SU-DHL-6 (cell line): ENCODE measurements at regions not wholly inside any gene's neighbourhood (a gene's known extent, or its start where the extent isn't known, plus 50 kb on each side); places are given as distances from the start of the nearest gene placed in this dataset.

Experiments used
- H2AFZ ChIP-seq: fragments of 200-600 bp; sonication (generic); 2 replicates; pipeline ENCODE4 v1.6.1; 2014; ENCODE audit warnings: low read depth, mild to moderate bottlenecking, moderate library complexity, mixed read lengths, antibody characterized with exemption, low read length; ENCODE audit not compliant: severe bottlenecking
- H3F3A ChIP-seq: fragments of 200-600 bp; shearing (Covaris generic); 2 replicates; pipeline ENCODE4 v1.6.0; 2016; ENCODE audit warnings: antibody characterized with exemption, mild to moderate bottlenecking; ENCODE audit not compliant: insufficient read depth
- H3K27ac ChIP-seq: fragments of 200-600 bp; sonication (generic); 2 replicates; pipeline ENCODE4 v1.5.1; 2016; ENCODE audit warnings: low read depth, mild to moderate bottlenecking, low read length, moderate library complexity, mixed read lengths
- H3K27me3 ChIP-seq: fragments of 200-600 bp; sonication (generic), shearing (Covaris generic); 2 replicates; pipeline ENCODE4 v1.6.0; 2014; ENCODE audit warnings: mild to moderate bottlenecking, low read length
- H3K36me3 ChIP-seq: fragments of 200-600 bp; sonication (generic); 2 replicates; pipeline ENCODE4 v1.6.1; 2014; ENCODE audit warnings: mild to moderate bottlenecking, low read length, mixed read lengths
- H3K4me2 ChIP-seq: fragments of 300-600, 200-600 bp; shearing (Covaris generic), sonication (generic); 2 replicates; pipeline ENCODE4 v1.6.0; 2014; ENCODE audit warnings: low read length, low read depth, mild to moderate bottlenecking; ENCODE audit not compliant: poor library complexity, severe bottlenecking
- H3K4me3 ChIP-seq: fragments of 200-600 bp; sonication (generic); 2 replicates; pipeline ENCODE4 v1.5.1; 2014; ENCODE audit warnings: antibody characterized with exemption, low read length, mild to moderate bottlenecking, mixed read lengths; ENCODE audit not compliant: insufficient read depth, poor library complexity, severe bottlenecking
- H3K79me2 ChIP-seq: fragments of 200-600 bp; sonication (generic); 2 replicates; pipeline ENCODE4 v1.6.1; 2014; ENCODE audit warnings: mild to moderate bottlenecking, low read length, moderate library complexity; ENCODE audit not compliant: insufficient read depth
- H3K9ac ChIP-seq: fragments of 200-600 bp; sonication (generic); 2 replicates; pipeline ENCODE4 v1.7.0; 2014; ENCODE audit warnings: mild to moderate bottlenecking, low read length
- H3K9me2 ChIP-seq: fragments of 200-600 bp; sonication (generic); replicated peaks from 2 replicates; pipeline ENCODE4 v1.6.1; 2014; ENCODE audit warnings: low read length; ENCODE audit not compliant: insufficient read depth
- H3K9me3 ChIP-seq: fragments of 200-600 bp; sonication (generic); 2 replicates; pipeline ENCODE4 v1.6.1; 2014; ENCODE audit warnings: low read length, mixed read lengths; ENCODE audit not compliant: insufficient read depth
- H4K20me1 ChIP-seq: fragments of 200-600 bp; sonication (generic); 2 replicates; pipeline ENCODE4 v1.6.1; 2014; ENCODE audit warnings: low read depth, mild to moderate bottlenecking, antibody characterized with exemption, low read length, moderate library complexity, mixed read lengths
- CTCF ChIP-seq: fragments of 200-600 bp; sonication (generic); IDR thresholded peaks from one replicate; pipeline ENCODE4 v1.5.1; 2017; ENCODE audit warnings: antibody characterized with exemption, mild to moderate bottlenecking, low read length, moderate library complexity; ENCODE audit not compliant: insufficient read depth, poor library complexity, severe bottlenecking
- EZH2phosphoT487 ChIP-seq: fragments of 200-600 bp; sonication (generic), shearing (Covaris generic); conservative IDR thresholded peaks from 2 replicates; pipeline ENCODE4 v1.6.1; 2018; ENCODE audit warnings: mild to moderate bottlenecking, antibody characterized with exemption, low read length, moderate library complexity, mixed read lengths

DNA sequence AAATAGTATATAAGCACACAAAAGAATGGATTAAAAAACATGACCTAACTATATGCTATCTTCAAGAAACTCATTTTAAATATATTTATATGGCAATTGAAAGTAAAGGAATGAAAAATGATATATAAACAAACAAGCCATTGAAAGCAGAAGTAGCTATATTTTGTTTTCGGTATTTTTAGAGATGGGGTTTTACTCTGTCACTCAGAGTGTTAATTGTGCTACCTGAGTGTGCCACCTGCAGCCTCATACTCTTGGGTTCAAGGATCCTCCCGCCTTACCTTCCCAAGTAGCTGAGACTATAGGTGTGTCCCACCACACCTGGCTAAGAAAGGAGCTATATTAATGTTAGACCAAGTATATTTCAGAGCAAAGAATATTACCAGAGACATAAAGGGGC is 624.1 kb downstream of the BUD13 start:
- no peak overlapping the region for H3K4me3 ChIP-seq
- H3K36me3 ChIP-seq, result no peaks in the 10 kb centered on the region
- no peak overlapping the region for H2AFZ ChIP-seq
- H3K9ac ChIP-seq, result no peak overlapping the region
- TF ChIP-seq CTCF, result no peak
- TF ChIP-seq EZH2phosphoT487, result no peak
- no peak overlapping the region for H3K27ac ChIP-seq
- H3K79me2 ChIP-seq, result no peaks in the 10 kb centered on the region
- H3K9me3 ChIP-seq, result peaks cover 7% of the 10 kb centered on the region; the same call in 1 of the 2 replicates
- no peaks in the 10 kb centered on the region for H3F3A ChIP-seq
- H3K4me2 ChIP-seq, result peak overlapping the region; percentile 46
- no peaks in the 10 kb centered on the region for H3K9me2 ChIP-seq
- no peaks in the 10 kb centered on the region for H4K20me1 ChIP-seq
- H3K27me3 ChIP-seq, result no peaks in the 10 kb centered on the region; the same call in 1 of the 2 replicates

DNA sequence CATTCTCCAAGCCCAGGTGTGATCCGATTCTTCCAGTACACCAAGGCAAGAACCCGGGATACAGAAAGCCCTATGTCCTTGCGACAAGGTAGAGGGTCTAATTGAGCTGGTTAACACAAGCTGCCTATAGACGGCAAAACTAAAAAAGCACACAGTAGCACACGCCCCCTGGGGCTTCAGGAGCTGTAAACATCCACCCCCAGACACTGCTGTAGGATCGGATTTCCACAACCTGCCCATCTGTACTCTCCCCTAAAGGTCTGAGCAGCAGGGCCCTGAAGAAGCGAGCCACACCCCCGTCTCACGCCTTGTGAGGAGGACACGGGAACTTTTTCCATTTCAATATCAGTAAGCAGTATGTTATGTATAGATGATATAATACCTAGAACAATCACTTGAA is 624.7 kb downstream of the BUD13 start:
- Histone ChIP-seq H3K9ac (no peak overlapping the region), H3K27me3 (no peaks in the 10 kb centered on the region; the same call in 1 of the 2 replicates), H4K20me1 (no peaks in the 10 kb centered on the region), H3K9me3 (peaks cover 7% of the 10 kb centered on the region; the same call in 1 of the 2 replicates), H3K4me2 (peak overlapping the region; percentile 46), H3K79me2 (no peaks in the 10 kb centered on the region), H2AFZ (no peak overlapping the region), H3K4me3 (no peak overlapping the region), H3F3A (no peaks in the 10 kb centered on the region), H3K36me3 (no peaks in the 10 kb centered on the region), H3K9me2 (no peaks in the 10 kb centered on the region), H3K27ac (no peak overlapping the region)
- no peak for TF ChIP-seq CTCF
- no peak for TF ChIP-seq EZH2phosphoT487

- H3F3A ChIP-seq, result no peaks in the 10 kb centered on the region
- H4K20me1 ChIP-seq, result no peaks in the 10 kb centered on the region
- H3K27me3 ChIP-seq, result no peaks in the 10 kb centered on the region
- no peaks in the 10 kb centered on the region for H3K9me2 ChIP-seq
- TF ChIP-seq CTCF, result no peak
- TF ChIP-seq EZH2phosphoT487, result no peak
- no peak overlapping the region for H3K4me3 ChIP-seq
- no peak overlapping the region for H3K9ac ChIP-seq
- no peaks in the 10 kb centered on the region for H3K9me3 ChIP-seq
- no peaks in the 10 kb centered on the region for H3K36me3 ChIP-seq
- no peak overlapping the region for H2AFZ ChIP-seq
- no peak overlapping the region for H3K27ac ChIP-seq
- no peak overlapping the region for H3K4me2 ChIP-seq
- H3K79me2 ChIP-seq, result no peaks in the 10 kb centered on the region
Observed at GRCh38 chr11:116145187-116145865, 627.5 kb downstream of the BUD13 start.
